ENCODE measurements at regions not wholly inside any gene's neighbourhood (a gene's known extent, or its start where the extent isn't known, plus 50 kb on each side); places are given as distances from the start of the nearest gene placed in this dataset.

- no peak overlapping the region for H3K4me3 ChIP-seq
- no peaks in the 10 kb centered on the region for H3K4me1 ChIP-seq
- no peak for TF ChIP-seq CTCF (IDR thresholded peaks at IDR 0.05)
- no peak for TF ChIP-seq POLR2AphosphoS5 (IDR thresholded peaks at IDR 0.05)
- no peak for TF ChIP-seq EP300 (IDR thresholded peaks at IDR 0.05)
- no peak for TF ChIP-seq POLR2A (IDR thresholded peaks at IDR 0.05; ENCODE audit: low read depth)
- DNase-seq (ENCODE audit: extremely low spot score), result no peak
- intact Hi-C loops (cut with DNase I), result no loop called here
- no peaks in the 10 kb centered on the region for H3K9me3 ChIP-seq
- WGBS, result 77% methylated on average over 1 of the region's 1 CpG
- no peaks in the 10 kb centered on the region for H3K27me3 ChIP-seq
- no peaks in the 10 kb centered on the region for H3K36me3 ChIP-seq
- H3K27ac ChIP-seq (replicated peaks in 1 of 4), result no peak overlapping the region
Observed at GRCh38 chr3:182388506-182388905, 404.8 kb upstream of the ATP11B start.

- Histone ChIP-seq H3K27ac (replicated peaks in 1 of 4) (no peak overlapping the region), H3K4me3 (no peak overlapping the region), H3K27me3 (no peaks in the 10 kb centered on the region), H3K36me3 (no peaks in the 10 kb centered on the region), H3K9me3 (no peaks in the 10 kb centered on the region), H3K4me1 (no peaks in the 10 kb centered on the region)
- intact Hi-C loops (cut with DNase I), result no loop called here
- DNase-seq (ENCODE audit: extremely low spot score), result no peak
- WGBS, result 64% methylated on average over 2 of the region's 2 CpGs
- TF ChIP-seq POLR2AphosphoS5 (IDR thresholded peaks at IDR 0.05), result no peak
- TF ChIP-seq CTCF (IDR thresholded peaks at IDR 0.05), result no peak
- TF ChIP-seq EP300 (IDR thresholded peaks at IDR 0.05), result no peak
- TF ChIP-seq POLR2A (IDR thresholded peaks at IDR 0.05; ENCODE audit: low read depth), result no peak
Observed at GRCh38 chr3:182389071-182389815, 404.1 kb upstream of the ATP11B start.

- Histone ChIP-seq H3K4me1 (no peaks in the 10 kb centered on the region), H3K27ac (replicated peaks in 1 of 4) (no peak overlapping the region), H3K4me3 (no peak overlapping the region), H3K27me3 (no peaks in the 10 kb centered on the region), H3K9me3 (no peaks in the 10 kb centered on the region), H3K36me3 (no peaks in the 10 kb centered on the region)
- intact Hi-C loops (cut with DNase I), result no loop called here
- no peak for DNase-seq (ENCODE audit: extremely low spot score)
- WGBS, result 75% methylated on average over 7 of the region's 7 CpGs
- TF ChIP-seq EP300 (IDR thresholded peaks at IDR 0.05) (no peak), CTCF (IDR thresholded peaks at IDR 0.05) (no peak), POLR2AphosphoS5 (IDR thresholded peaks at IDR 0.05) (no peak), POLR2A (IDR thresholded peaks at IDR 0.05; ENCODE audit: low read depth) (no peak)
Observed at GRCh38 chr3:182390421-182390820, 402.9 kb upstream of the ATP11B start.

- intact Hi-C loops (cut with DNase I), result no loop called here
- no peaks in the 10 kb centered on the region for H3K4me1 ChIP-seq
- no peak for TF ChIP-seq CTCF (IDR thresholded peaks at IDR 0.05)
- no peak for TF ChIP-seq POLR2A (IDR thresholded peaks at IDR 0.05; ENCODE audit: low read depth)
- no peak for TF ChIP-seq EP300 (IDR thresholded peaks at IDR 0.05)
- 60% methylated on average over 4 of the region's 4 CpGs for whole genome bisulfite sequencing
- no peaks in the 10 kb centered on the region for H3K36me3 ChIP-seq
- H3K9me3 ChIP-seq, result no peaks in the 10 kb centered on the region
- H3K27ac ChIP-seq (replicated peaks in 1 of 4), result no peak overlapping the region
- no peak overlapping the region for H3K4me3 ChIP-seq
- no peaks in the 10 kb centered on the region for H3K27me3 ChIP-seq
- no peak for DNase-seq (ENCODE audit: extremely low spot score)
Observed at GRCh38 chr3:182392182-182392937, 400.9 kb upstream of the ATP11B start.

Measured in esophagus muscularis mucosa (tissue), 4 donors.